ENCODE measurements at regions not wholly inside any gene's neighbourhood (a gene's known extent, or its start where the extent isn't known, plus 50 kb on each side); places are given as distances from the start of the nearest gene placed in this dataset.
A peak's percentile ranks its signal among the peaks of the same experiment; 100 is the strongest.
"Not testable (repeated sequence)": the region's sequence is repeated elsewhere in the genome, so short reads cannot be mapped to it uniquely, and the experiment has no call there.

DNA sequence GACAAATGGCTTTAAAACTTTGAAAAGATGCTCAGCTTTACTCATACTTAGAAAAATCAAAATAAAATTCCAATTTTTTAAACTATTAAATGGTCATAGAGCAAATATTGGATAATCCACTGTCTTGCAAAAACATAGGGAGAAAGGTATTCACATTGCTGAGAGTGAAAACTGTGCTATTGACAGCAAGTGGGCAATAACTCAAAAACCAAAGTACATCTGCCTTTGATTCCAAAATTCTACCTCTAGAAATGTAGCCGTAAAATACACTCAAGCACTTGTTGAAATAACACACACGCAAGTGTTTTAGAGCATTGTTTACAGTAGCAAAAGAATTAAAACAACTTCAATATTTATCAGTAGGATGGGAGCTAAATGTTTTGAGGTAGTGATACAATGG, 210.6 kb upstream of the HS3ST3A1 start:
- no peak for ATAC-seq
- DNase-seq (ENCODE audit: low spot score in 2 of 2) = no peak
- peaks cover 0 to 5% of the 10 kb centered on the region in 2 donors for H3K36me3 Mint-ChIP-seq
- H3K9me3 Mint-ChIP-seq = peaks cover 0 to 6% of the 10 kb centered on the region in 2 donors
- H3K27ac Mint-ChIP-seq = no peak overlapping the region

DNA sequence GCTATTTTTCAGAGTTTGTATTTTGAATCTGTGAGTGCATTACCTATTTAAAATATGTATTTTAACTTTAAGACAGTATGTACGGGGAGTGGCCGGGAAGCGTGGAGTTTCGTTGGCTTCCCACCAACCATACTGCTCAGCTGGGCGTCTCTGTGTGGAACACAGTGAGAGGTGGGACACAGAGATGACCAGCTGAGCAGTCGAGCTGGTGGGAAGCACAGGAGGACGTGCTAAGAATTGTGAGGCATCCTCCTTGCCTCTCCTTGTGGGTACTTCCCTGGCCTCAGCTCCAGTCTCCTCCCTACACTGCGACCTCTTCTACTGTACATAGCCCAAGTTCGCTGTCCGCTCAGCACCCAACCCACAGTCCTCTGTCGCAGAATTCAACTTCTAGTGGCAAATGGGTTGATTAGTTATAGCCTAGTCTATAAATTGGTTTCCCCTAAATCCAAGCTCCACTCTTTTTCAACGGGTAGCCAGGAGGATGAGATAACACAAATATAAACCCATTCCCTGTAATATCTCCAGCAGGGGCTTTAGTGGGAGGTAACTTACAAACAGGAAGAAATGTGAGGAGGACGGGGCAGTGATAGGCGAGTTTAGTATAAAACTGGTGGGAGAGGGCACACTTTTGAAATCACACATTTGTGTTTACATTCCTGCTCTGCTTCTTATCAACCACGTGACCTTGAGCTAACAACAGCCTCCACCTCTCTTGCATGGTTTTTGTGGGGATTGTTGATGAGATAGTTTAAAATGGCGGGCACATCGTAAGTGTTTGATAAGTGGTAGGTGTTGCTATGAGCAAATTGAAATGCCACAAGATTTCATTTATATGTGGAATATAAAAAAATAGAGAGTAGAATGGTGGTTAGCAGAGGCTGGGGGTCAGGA, 211.9 kb upstream of the HS3ST3A1 start:
- no peak for DNase-seq (ENCODE audit: low spot score in 2 of 2)
- no peak for ATAC-seq
- H3K36me3 Mint-ChIP-seq = peaks cover 0 to 5% of the 10 kb centered on the region in 2 donors
- no peak overlapping the region for H3K27ac Mint-ChIP-seq
- H3K9me3 Mint-ChIP-seq = peaks cover 0 to 6% of the 10 kb centered on the region in 2 donors

DNA sequence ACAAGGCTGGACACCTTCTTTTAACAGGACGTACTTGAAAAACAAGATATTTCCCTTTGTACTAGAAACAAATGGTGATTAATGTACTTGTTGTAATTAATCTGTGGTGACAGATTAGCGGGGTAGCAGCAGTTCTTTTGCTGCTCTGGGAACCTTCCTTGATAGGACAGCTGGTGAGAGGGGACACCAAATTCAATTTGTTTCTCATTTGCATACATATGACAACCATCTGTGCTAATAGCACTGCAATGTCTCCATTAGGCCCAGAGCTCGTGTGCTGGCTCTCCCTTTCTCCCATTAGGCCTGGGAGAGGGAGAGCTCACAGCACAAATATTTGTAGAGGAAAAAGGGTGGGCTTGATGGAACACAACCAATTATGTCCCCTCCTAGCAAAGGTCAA, 221.0 kb upstream of the HS3ST3A1 start:
- no peak for DNase-seq (ENCODE audit: low spot score in 2 of 2)
- Mint-ChIP-seq H3K9me3 (peaks cover 4 to 6% of the 10 kb centered on the region in 2 donors), H3K27ac (no peak overlapping the region), H3K36me3 (peaks cover 0 to 4% of the 10 kb centered on the region in 2 donors)
- ATAC-seq = no peak

DNA sequence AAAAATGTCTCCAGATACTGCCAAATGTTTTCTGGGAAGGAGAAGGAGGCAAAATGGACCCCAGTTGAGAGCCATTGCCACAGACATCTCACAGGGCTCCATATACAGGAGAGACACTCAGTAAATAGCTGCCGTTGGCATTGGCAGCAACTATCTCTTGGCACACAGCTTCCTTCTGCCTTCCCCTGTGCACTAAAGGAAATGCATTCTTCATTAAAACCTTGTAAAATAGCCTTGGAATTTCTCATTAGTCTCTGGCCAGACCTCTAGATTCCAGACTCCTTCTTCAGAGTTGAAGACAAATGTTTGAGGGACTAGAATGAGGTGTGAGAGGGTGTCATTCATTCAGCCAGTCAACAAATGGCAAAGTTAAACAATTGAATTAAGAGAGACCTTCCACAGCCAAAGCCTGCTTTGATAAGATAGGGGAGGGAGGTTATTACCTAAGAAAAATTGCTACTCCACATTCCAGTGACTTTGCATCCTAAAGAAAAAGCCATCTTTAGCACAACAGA, 223.9 kb upstream of the HS3ST3A1 start:
- DNase-seq (ENCODE audit: low spot score in 2 of 2) (no peak), ATAC-seq (no peak)
- H3K9me3 Mint-ChIP-seq = peaks cover 0 to 11% of the 10 kb centered on the region in 2 donors
- H3K36me3 Mint-ChIP-seq = peaks cover 0 to 8% of the 10 kb centered on the region in 2 donors
- no peak overlapping the region for H3K27ac Mint-ChIP-seq

DNA sequence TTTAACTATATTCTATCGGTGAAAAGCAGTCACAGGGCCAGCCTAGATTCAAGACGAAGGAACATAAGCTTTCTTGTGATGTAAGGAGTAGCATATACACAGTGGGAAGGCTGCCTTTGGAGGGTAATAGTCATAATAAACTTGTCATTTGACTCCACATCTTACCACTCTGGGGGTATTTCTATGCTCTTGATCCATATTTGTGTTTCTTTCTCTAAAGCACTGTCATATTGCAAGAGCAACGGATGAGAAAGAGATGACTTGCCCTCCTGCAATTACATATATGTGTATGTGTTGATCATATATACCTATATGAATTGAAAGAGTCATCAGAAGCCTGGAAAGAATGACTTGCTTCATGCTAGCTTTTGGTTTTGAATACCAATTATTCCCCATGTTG, 225.4 kb upstream of the HS3ST3A1 start:
- Mint-ChIP-seq H3K36me3 (peaks cover 2 to 8% of the 10 kb centered on the region in 2 donors), H3K27ac (peak overlapping the region in 1 of 2 donors; percentile 6), H3K9me3 (peaks cover 1 to 12% of the 10 kb centered on the region in 2 donors)
- DNase-seq (ENCODE audit: low spot score in 2 of 2) (no peak), ATAC-seq (peak; percentile 31 to 97)

DNA sequence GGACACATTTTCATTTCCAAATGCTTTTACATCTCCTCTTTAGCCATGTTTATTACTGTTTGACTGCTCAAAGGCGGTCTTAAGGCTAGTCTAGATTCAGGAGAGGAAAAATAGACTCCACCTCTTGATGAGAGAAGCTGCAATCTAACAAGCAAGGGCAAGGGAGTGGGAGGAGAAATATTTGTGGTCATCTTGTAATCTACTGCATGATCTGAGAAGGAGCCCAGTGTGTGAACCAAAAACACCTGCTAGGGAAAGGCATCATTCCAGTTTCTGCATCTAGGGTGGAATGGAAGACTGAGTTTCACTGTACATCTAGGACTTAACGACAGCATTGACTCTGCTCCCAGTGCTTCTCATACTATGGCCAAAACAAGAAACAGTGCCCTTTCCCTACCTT, 232.2 kb upstream of the HS3ST3A1 start:
- peaks cover 0 to 5% of the 10 kb centered on the region in 2 donors for H3K36me3 Mint-ChIP-seq
- peaks cover 5% of the 10 kb centered on the region in 2 donors for H3K9me3 Mint-ChIP-seq
- ATAC-seq (no peak), DNase-seq (ENCODE audit: low spot score in 2 of 2) (no peak)
- H3K27ac Mint-ChIP-seq = no peak overlapping the region

DNA sequence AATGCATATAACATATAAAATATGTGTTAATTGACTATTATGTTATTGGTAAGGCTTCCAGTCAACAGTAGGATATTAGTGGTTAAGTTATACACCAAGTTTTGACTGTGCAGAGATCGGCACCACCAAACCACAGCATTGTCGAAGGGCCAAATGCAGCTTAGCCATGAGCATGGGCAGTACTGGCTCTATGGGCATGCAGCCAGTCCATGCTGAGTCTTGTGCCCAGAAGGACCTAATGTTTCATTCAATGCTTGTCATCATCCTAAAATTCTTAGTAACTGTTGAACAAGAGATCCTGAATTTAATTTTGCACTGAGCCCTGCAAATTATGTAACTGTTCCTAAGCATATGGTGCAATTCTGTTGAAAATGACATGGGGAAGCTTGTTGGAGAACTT, 233.4 kb upstream of the HS3ST3A1 start:
- Mint-ChIP-seq H3K27ac (no peak overlapping the region), H3K36me3 (peaks cover 0 to 5% of the 10 kb centered on the region in 2 donors), H3K9me3 (peaks cover 5% of the 10 kb centered on the region in 2 donors)
- ATAC-seq (no peak), DNase-seq (ENCODE audit: low spot score in 2 of 2) (no peak)

DNA sequence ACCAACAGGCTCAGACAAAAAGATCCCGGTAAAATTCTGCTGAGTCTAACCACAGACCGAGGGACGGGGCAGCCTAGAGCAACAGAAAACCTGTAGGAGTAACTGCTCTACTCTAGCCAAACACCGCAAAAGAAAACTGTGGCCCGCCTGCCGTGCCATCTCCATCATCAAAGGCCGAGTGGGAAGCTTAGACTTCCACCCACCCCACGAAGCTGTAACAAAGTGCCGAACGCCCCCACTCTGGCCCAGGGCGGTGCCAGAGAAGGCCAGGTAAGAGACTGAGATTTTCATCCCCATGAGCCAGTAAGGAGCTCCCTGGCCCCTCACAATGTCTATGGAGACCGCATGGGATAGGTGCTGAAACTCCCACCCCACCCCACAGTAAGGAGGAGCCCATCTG, 231.9 kb upstream of the COX10 start:
- H3K36me3 Mint-ChIP-seq = no peaks in the 10 kb centered on the region
- H3K9me3 Mint-ChIP-seq = peaks cover under 1 to 1% of the 10 kb centered on the region in 2 donors
- ATAC-seq (no peak), DNase-seq (ENCODE audit: low spot score in 2 of 2) (no peak)
- H3K27ac Mint-ChIP-seq = no peak overlapping the region

DNA sequence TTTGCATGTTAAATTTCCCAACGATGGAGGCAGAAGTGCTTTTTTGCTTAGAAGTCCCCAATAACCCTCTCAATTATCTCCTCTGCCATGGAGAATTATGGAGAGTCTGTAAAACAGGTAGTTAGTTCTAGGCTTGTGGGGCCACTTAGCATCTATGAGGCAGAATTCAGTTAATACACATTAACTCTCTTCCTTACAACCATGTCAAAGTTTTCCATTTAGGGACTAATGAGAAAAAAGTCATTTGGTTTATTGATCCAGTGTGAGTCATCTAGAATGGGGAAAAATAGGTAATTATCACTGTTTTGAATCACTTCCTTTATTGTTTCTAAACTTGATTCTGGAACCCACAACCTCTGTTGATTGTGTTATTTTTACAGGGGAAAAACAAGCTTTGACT, 229.1 kb upstream of the COX10 start:
- no peaks in the 10 kb centered on the region for H3K9me3 Mint-ChIP-seq
- no peak for DNase-seq (ENCODE audit: low spot score in 2 of 2)
- no peak overlapping the region for H3K27ac Mint-ChIP-seq
- H3K36me3 Mint-ChIP-seq = no peaks in the 10 kb centered on the region
- ATAC-seq = peak in 1 of 2 donors; percentile 65

DNA sequence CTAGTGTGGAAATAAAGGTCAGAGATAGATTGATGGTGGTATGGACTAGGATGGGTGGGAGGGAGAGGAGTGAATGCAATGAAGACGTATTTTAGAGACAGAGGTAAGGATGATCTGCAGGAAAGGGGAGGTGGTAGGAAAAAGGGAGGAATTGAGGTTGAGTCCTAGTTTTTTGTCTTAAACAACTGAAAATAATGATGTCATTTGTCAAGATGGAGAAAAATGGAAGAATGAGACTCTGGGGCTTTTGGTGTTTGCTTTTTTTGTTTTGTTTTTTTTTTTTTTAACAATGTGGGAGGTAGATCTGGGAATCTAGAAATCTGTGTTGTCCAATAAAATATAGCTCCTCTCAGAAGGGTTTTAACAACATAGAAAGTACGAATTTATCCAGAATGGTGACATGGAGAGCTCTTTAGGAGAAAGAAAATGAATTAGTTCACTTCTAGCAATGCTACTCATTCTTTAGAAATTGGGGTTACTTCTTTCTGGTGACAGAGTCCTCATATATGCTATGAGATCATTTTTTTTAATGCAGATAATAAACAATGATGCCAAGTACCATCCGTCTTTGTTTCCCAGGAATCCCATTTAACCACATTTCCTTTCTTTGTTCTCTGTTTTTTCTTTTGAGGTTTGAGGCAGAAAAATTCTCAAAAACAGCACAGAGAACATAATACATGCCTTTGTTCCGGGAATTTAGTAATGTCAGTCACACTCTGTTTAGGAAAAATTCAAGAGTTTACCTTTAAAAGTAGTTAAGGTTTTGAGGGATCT, 225.3 kb upstream of the COX10 start:
- Mint-ChIP-seq H3K27ac (no peak overlapping the region), H3K9me3 (no peaks in the 10 kb centered on the region), H3K36me3 (peaks cover 0 to 4% of the 10 kb centered on the region in 2 donors)
- DNase-seq (ENCODE audit: low spot score in 2 of 2) (no peak), ATAC-seq (no peak)

DNA sequence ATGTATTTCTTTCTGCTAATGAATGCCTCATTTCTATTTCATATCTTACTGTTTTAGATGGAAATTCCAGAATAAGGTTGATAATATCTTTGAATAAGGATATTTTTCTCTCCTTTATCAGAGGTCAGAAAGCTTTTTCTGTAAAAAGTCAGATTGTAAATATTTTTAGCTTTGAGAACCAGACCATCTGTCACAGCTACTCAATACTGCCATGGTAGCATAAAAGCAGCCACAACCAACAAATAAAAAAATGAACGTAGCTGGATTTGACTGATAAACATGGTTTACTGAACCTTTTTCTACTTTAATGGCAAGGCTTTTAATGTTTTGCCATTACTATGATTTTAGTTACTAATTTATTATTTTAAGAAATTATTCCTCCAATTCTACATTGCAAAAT, 217.4 kb upstream of the COX10 start:
- no peak for ATAC-seq
- peaks cover 6 to 9% of the 10 kb centered on the region in 2 donors for H3K9me3 Mint-ChIP-seq
- H3K36me3 Mint-ChIP-seq = peaks cover 10 to 22% of the 10 kb centered on the region in 2 donors
- DNase-seq (ENCODE audit: low spot score in 2 of 2) = no peak
- H3K27ac Mint-ChIP-seq = no peak overlapping the region

DNA sequence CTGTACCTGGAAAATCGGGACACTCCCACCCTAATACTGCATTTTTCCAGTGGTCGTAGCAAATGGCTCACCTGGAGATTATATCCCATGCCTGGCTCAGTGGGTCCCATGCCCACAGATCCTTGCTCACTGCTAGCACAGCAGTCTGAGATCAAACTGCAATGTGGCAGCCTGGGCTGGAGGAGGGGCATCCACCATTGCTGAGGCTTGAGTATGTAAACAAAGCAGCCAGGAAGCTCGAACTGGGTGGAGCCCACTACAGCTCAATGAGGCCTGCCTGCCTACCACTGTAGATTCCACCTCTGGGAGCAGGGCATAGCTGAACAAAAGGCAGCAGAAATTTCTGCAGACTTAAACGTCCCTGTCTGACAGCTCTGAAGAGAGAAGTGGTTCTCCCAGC, 213.6 kb upstream of the COX10 start:
- not testable (repeated sequence) for ATAC-seq; H3K27ac Mint-ChIP-seq; DNase-seq (ENCODE audit: low spot score in 2 of 2)
- Mint-ChIP-seq H3K9me3 (peaks cover 17 to 20% of the 10 kb centered on the region in 2 donors), H3K36me3 (peaks cover 32 to 34% of the 10 kb centered on the region in 2 donors)

- ATAC-seq (no peak), DNase-seq (ENCODE audit: low spot score in 2 of 2) (no peak)
- H3K9me3 Mint-ChIP-seq = peaks cover 6 to 18% of the 10 kb centered on the region in 2 donors
- H3K27ac Mint-ChIP-seq = no peak overlapping the region
- peaks cover 10 to 19% of the 10 kb centered on the region in 2 donors for H3K36me3 Mint-ChIP-seq
Measured at GRCh38 chr17:13862346-13862745, 207.0 kb upstream of the COX10 start.

GRCh38 chr17:13863436-13863835, 205.9 kb upstream of the COX10 start:
- ATAC-seq (no peak), DNase-seq (ENCODE audit: low spot score in 2 of 2) (no peak)
- H3K36me3 Mint-ChIP-seq = peaks cover under 1 to 9% of the 10 kb centered on the region in 2 donors
- no peak overlapping the region for H3K27ac Mint-ChIP-seq
- peaks cover under 1 to 11% of the 10 kb centered on the region in 2 donors for H3K9me3 Mint-ChIP-seq

GRCh38 chr17:13864521-13864920, 204.8 kb upstream of the COX10 start:
- Mint-ChIP-seq H3K27ac (no peak overlapping the region), H3K36me3 (peaks cover 0 to 2% of the 10 kb centered on the region in 2 donors), H3K9me3 (peaks cover 0 to 9% of the 10 kb centered on the region in 2 donors)
- DNase-seq (ENCODE audit: low spot score in 2 of 2) (no peak), ATAC-seq (no peak)

GRCh38 chr17:13865650-13866049, 203.7 kb upstream of the COX10 start:
- ATAC-seq (no peak), DNase-seq (ENCODE audit: low spot score in 2 of 2) (no peak)
- no peak overlapping the region for H3K27ac Mint-ChIP-seq
- H3K9me3 Mint-ChIP-seq = peaks cover 0 to 9% of the 10 kb centered on the region in 2 donors
- no peaks in the 10 kb centered on the region for H3K36me3 Mint-ChIP-seq

GRCh38 chr17:13869331-13869940, 199.9 kb upstream of the COX10 start:
- no peak for DNase-seq (ENCODE audit: low spot score in 2 of 2)
- H3K27ac Mint-ChIP-seq = no peak overlapping the region
- H3K36me3 Mint-ChIP-seq = no peaks in the 10 kb centered on the region
- ATAC-seq = no peak
- peaks cover 0 to 8% of the 10 kb centered on the region in 2 donors for H3K9me3 Mint-ChIP-seq

All from activated naive CD4-positive, alpha-beta T cell treated with anti-CD3 and anti-CD28 coated beads, Interleukin-2, amount 50 U/mL, for 72 hours (primary cell).